Esophagus muscularis mucosa (tissue), 4 donors: ENCODE measurements at regions not wholly inside any gene's neighbourhood (a gene's known extent, or its start where the extent isn't known, plus 50 kb on each side); places are given as distances from the start of the nearest gene placed in this dataset.

Source experiments
- DNase-seq: peaks from one replicate; pipeline ENCODE4 v3.0.0-alpha.2; 2017; ENCODE audit errors: extremely low spot score
- H3K27ac ChIP-seq, 4 donors: fragments of 200-600 bp; sonication (generic); replicated peaks in 1 of 4; 1 replicate in 3 of 4; 2 replicates in 1 of 4; pipeline ENCODE4 v1.5.1; 2016 to 2019; ENCODE audit warnings: mild to moderate bottlenecking in 1 of 4
- H3K27me3 ChIP-seq, 4 donors: fragments of 200-600 bp; sonication (generic); one replicate each; pipeline versions ENCODE4 v1.5.1 to v1.6.0; 2016 to 2019
- H3K36me3 ChIP-seq, 4 donors: fragments of 200-600 bp; sonication (generic); one replicate each; pipeline ENCODE4 v1.5.1; 2016 to 2019
- H3K4me1 ChIP-seq, 4 donors: fragments of 200-600 bp; sonication (generic); one replicate each; pipeline ENCODE4 v1.5.1; 2016 to 2019
- H3K4me3 ChIP-seq, 4 donors: fragments of 200-600 bp; sonication (generic); 1 replicate in 2 of 4; 2 replicates in 2 of 4; pipeline ENCODE4 v1.5.1; 2016 to 2019; ENCODE audit warnings: mild to moderate bottlenecking in 4 of 4, moderate library complexity in 1 of 4
- H3K9me3 ChIP-seq, 4 donors: fragments of 200-600 bp; sonication (generic); 1 replicate in 3 of 4; 2 replicates in 1 of 4; pipeline ENCODE4 v1.5.1; 2016 to 2019
- EP300 ChIP-seq: sonication (generic); formaldehyde crosslinking; IDR thresholded peaks from one replicate; pipeline ENCODE4 v1.6.1; 2017; ENCODE audit warnings: antibody characterized with exemption
- POLR2A ChIP-seq: fragments of 450-650 bp; IDR thresholded peaks from one replicate; pipeline ENCODE4 v1.6.1; 2017; ENCODE audit warnings: antibody characterized with exemption, moderate library complexity, mild to moderate bottlenecking, low read depth
- POLR2AphosphoS5 ChIP-seq, 2 donors: sonication (generic); formaldehyde crosslinking; IDR thresholded peaks; one replicate each; pipeline ENCODE4 v1.6.1; 2017; ENCODE audit warnings: antibody characterized with exemption in 2 of 2
- WGBS: methylation state at CpG from one replicate; pipeline ENCODE4 v1.1.5; 2018; 5-methylcytosine and 5-hydroxymethylcytosine counted together
- intact Hi-C: fragments of 100-400 bp; cut with DNase I; formaldehyde crosslinking; loops from one replicate; pipeline ENCODE4 v1.15.1; 2023
- TF ChIP-seq, protein P1 (sequence below), 3 experiments: fragments of 200-600 bp in 2 of 3; fragments of 450-650 bp in 1 of 3; sonication (generic) in 2 of 3; IDR thresholded peaks; one replicate each; pipeline ENCODE4 v1.5.1; 2017 to 2019; ENCODE audit warnings: antibody characterized with exemption in 3 of 3, mild to moderate bottlenecking in 2 of 3, moderate library complexity in 1 of 3

DNA sequence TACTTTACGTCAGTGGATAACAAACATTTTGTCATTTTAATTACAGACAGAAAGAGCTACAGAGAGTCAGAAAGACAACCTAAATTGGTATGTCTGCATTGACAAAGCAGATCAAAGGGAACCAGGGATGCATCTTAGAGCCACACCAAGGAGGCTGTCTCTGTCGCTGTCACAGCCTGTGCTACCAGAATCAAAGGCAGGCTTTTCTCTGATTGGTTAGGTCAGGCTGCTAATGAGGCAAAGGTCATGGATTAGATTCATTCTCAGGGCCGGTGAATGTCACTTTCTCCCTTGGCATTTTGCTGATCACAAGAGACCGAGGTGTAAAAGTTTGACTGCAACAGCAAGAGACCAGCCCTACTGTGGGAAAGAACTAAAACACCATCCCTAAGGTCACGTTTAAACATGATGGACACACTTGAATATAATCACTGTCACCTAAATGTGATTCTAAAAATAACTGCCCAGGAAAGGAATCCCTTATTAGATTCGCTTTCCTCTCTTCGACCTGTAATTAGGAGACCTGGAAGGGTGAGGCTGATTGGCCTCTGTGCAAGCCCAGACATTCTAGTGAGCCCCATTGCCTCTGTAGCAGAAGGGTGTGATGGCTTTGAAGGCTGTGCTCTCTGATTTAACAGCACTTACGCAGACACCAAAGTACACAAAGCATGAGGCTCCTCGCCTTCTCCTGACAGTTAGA, 314.4 kb upstream of the NBEA start:
- TF ChIP-seq, protein P1, sequence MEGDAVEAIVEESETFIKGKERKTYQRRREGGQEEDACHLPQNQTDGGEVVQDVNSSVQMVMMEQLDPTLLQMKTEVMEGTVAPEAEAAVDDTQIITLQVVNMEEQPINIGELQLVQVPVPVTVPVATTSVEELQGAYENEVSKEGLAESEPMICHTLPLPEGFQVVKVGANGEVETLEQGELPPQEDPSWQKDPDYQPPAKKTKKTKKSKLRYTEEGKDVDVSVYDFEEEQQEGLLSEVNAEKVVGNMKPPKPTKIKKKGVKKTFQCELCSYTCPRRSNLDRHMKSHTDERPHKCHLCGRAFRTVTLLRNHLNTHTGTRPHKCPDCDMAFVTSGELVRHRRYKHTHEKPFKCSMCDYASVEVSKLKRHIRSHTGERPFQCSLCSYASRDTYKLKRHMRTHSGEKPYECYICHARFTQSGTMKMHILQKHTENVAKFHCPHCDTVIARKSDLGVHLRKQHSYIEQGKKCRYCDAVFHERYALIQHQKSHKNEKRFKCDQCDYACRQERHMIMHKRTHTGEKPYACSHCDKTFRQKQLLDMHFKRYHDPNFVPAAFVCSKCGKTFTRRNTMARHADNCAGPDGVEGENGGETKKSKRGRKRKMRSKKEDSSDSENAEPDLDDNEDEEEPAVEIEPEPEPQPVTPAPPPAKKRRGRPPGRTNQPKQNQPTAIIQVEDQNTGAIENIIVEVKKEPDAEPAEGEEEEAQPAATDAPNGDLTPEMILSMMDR (IDR thresholded peaks at IDR 0.05) = no peak
- TF ChIP-seq POLR2AphosphoS5 (IDR thresholded peaks at IDR 0.05) (no peak), EP300 (no peak), POLR2A (no peak)
- Histone ChIP-seq H3K36me3 (no peaks in the 10 kb centered on the region), H3K4me1 (no peaks in the 10 kb centered on the region), H3K9me3 (no peaks in the 10 kb centered on the region), H3K4me3 (no peak overlapping the region), H3K27me3 (no peaks in the 10 kb centered on the region), H3K27ac (no peak overlapping the region)
- intact Hi-C loops = no loop called here
- DNase-seq = peak; percentile 64
- WGBS = 71% methylated on average over 9 of the region's 9 CpGs

DNA sequence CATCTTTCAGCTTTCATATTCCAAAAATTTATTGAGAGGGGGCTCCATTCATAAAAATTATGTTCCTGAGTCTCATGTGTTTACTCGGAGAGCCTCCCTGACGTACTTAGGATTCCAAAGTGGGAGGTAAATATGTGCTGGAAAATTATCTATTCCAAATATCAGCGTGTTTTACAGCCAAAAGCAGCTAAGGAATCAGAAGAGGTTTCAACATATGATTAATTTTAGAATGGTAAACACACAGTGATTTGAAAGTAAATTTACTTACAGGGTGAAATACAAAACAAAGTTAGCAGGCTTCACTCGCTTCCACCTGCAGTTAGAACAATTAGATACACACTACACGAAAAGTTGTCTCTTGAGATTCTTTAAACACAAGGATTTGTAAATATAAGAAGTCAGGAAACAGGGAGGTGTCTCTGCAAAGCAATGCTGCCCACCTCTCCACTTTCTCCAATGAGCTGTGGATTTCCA, 313.8 kb upstream of the NBEA start:
- intact Hi-C loops = no loop called here
- no peaks in the 10 kb centered on the region for H3K36me3 ChIP-seq

DNA sequence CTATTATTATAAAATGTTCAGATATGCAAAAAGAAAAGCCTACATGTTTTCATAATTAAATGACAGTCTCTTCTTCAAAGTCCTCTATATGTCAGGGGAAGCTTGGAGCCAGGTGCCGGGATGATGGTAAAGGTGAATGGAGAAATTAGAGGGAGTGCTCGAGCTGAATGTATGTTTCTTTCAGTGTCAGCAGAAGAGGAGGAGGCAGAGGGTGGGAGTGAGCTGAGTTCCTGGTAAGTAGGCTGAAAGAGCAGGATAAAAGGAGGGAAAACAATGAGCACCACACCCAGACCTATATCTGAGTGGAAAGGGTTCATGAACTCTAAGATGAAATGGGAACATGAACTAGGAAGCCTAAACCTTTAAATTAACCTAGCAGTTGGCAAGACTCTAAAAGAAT, 307.6 kb upstream of the NBEA start:
- Histone ChIP-seq H3K4me3 (no peak overlapping the region), H3K36me3 (no peaks in the 10 kb centered on the region), H3K9me3 (no peaks in the 10 kb centered on the region), H3K4me1 (no peaks in the 10 kb centered on the region), H3K27me3 (no peaks in the 10 kb centered on the region), H3K27ac (no peak overlapping the region)
- intact Hi-C loops = no loop called here
- DNase-seq = peak; percentile 74
- 83% methylated on average over 2 of the region's 2 CpGs for WGBS
- TF ChIP-seq, protein P1 (IDR thresholded peaks at IDR 0.05) = no peak
- TF ChIP-seq EP300 (no peak), POLR2A (no peak), POLR2AphosphoS5 (IDR thresholded peaks at IDR 0.05) (no peak)

More for the DNA sequence above, 313.8 kb upstream of the NBEA start:
- TF ChIP-seq EP300 = no peak
- TF ChIP-seq POLR2AphosphoS5 (IDR thresholded peaks at IDR 0.05) = no peak
- no peak for TF ChIP-seq POLR2A
- TF ChIP-seq, protein P1 (IDR thresholded peaks at IDR 0.05) = no peak
- Histone ChIP-seq H3K4me3 (no peak overlapping the region), H3K4me1 (no peaks in the 10 kb centered on the region), H3K9me3 (no peaks in the 10 kb centered on the region), H3K27me3 (no peaks in the 10 kb centered on the region), H3K27ac (no peak overlapping the region)
- WGBS = 50% methylated on average over 5 of the region's 5 CpGs
- no peak for DNase-seq

DNA sequence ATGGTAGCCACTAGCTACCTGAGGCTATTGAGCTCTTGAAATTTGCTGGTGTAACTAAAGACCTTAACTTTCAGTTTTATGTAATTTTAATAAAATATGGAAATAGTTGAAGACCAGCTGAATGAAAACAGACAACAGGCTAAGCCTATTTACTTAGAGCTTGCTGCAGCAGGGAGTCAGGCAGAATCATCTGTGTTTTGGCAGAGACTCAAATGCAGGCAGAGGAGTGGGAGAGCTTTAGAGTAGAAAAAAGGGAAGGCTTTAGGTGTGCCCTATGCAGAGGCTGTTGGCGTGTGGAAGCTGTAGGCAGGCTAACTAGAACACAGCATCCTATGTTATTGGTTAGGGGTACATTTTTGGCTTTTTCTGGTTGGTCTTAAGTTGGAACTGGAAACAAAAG, 304.9 kb upstream of the NBEA start:
- H3K4me1 ChIP-seq = no peaks in the 10 kb centered on the region
- TF ChIP-seq POLR2AphosphoS5 (IDR thresholded peaks at IDR 0.05) = no peak
- no peak for TF ChIP-seq POLR2A
- TF ChIP-seq, protein P1 (IDR thresholded peaks at IDR 0.05) = no peak
- no peak for TF ChIP-seq EP300
- DNase-seq = peak; percentile 19
- 83% methylated on average over 1 of the region's 1 CpG for WGBS
- no peak overlapping the region for H3K4me3 ChIP-seq
- H3K9me3 ChIP-seq = no peaks in the 10 kb centered on the region
- H3K36me3 ChIP-seq = no peaks in the 10 kb centered on the region
- H3K27me3 ChIP-seq = no peaks in the 10 kb centered on the region
- intact Hi-C loops = no loop called here
- no peak overlapping the region for H3K27ac ChIP-seq

DNA sequence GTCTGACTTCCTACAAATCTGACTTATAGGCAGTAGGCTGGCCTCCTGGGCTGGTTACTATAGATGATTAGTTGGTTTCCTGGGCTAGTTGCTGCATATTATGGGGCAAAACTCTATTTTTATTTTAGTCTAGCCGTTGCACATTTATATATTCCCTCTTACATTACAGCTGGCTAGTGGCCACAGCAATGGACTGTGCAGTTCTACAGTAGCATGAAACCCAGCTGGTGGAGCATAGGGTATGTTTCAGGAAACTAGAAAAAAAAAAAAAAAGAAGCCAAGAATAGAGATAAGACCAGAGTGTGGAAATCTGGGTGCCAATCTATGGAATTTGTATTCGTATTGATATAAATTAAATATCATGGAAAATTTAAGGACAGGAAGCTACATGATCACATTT, 304.4 kb upstream of the NBEA start:
- no peak overlapping the region for H3K27ac ChIP-seq
- intact Hi-C loops = no loop called here
- H3K4me1 ChIP-seq = no peaks in the 10 kb centered on the region
- H3K27me3 ChIP-seq = no peaks in the 10 kb centered on the region
- no peak overlapping the region for H3K4me3 ChIP-seq
- H3K36me3 ChIP-seq = no peaks in the 10 kb centered on the region
- TF ChIP-seq EP300 (no peak), POLR2AphosphoS5 (IDR thresholded peaks at IDR 0.05) (no peak), POLR2A (no peak)
- TF ChIP-seq, protein P1 (IDR thresholded peaks at IDR 0.05) = no peak
- 90% methylated on average over 2 of the region's 2 CpGs for WGBS
- peak; percentile 5 for DNase-seq
- no peaks in the 10 kb centered on the region for H3K9me3 ChIP-seq
